ENCODE measurements at regions not wholly inside any gene's neighbourhood (a gene's known extent, or its start where the extent isn't known, plus 50 kb on each side); places are given as distances from the start of the nearest gene placed in this dataset.

- no peaks in the 10 kb centered on the region for H3K4me1 ChIP-seq (ENCODE audit: control insufficient read depth, insufficient read depth, low read length)
- H3K27me3 ChIP-seq (ENCODE audit: control insufficient read depth, insufficient read depth, low read length), result no peaks in the 10 kb centered on the region
- no peak for ATAC-seq
- no peak overlapping the region for H3K27ac ChIP-seq (ENCODE audit: low read length)
- TF ChIP-seq, protein P1, sequence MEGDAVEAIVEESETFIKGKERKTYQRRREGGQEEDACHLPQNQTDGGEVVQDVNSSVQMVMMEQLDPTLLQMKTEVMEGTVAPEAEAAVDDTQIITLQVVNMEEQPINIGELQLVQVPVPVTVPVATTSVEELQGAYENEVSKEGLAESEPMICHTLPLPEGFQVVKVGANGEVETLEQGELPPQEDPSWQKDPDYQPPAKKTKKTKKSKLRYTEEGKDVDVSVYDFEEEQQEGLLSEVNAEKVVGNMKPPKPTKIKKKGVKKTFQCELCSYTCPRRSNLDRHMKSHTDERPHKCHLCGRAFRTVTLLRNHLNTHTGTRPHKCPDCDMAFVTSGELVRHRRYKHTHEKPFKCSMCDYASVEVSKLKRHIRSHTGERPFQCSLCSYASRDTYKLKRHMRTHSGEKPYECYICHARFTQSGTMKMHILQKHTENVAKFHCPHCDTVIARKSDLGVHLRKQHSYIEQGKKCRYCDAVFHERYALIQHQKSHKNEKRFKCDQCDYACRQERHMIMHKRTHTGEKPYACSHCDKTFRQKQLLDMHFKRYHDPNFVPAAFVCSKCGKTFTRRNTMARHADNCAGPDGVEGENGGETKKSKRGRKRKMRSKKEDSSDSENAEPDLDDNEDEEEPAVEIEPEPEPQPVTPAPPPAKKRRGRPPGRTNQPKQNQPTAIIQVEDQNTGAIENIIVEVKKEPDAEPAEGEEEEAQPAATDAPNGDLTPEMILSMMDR (IDR thresholded peaks at IDR 0.05), result no peak
- Mint-ChIP-seq H3K27ac (no peak overlapping the region), H3K27me3 (ENCODE audit: low read depth in 2 of 2) (no peaks in the 10 kb centered on the region), H3K4me1 (no peaks in the 10 kb centered on the region), H3K36me3 (no peaks in the 10 kb centered on the region), H3K4me3 (no peak overlapping the region), H3K9me3 (peaks cover 10 to 21% of the 10 kb centered on the region in 2 donors)
- intact Hi-C loops (cut with micrococcal nuclease), result no loop called here
- DNase-seq, result no peak
- no peak overlapping the region for H3K4me3 ChIP-seq (ENCODE audit: low read length)
- WGBS (ENCODE audit: insufficient coverage), result 46% methylated on average over 2 of the region's 3 CpGs
- no peaks in the 10 kb centered on the region for H3K36me3 ChIP-seq (ENCODE audit: control insufficient read depth, insufficient read depth, low read length)
- no peaks in the 10 kb centered on the region for H3K9me3 ChIP-seq (ENCODE audit: control insufficient read depth, insufficient read depth, low read length)
Observed at GRCh38 chr2:211306929-211307328, 750.5 kb downstream of the CPS1 start.
